Suprapubic skin (tissue), 4 donors: ENCODE measurements at regions not wholly inside any gene's neighbourhood (a gene's known extent, or its start where the extent isn't known, plus 50 kb on each side); places are given as distances from the start of the nearest gene placed in this dataset.

Experiments
- CTCF ChIP-seq, 2 donors: fragments of 200-600 bp in 1 of 2; fragments of 450-650 bp in 1 of 2; sonication (generic) in 1 of 2; IDR thresholded peaks; one replicate each; pipeline ENCODE4 v1.5.1; 2016 to 2019; ENCODE audit warnings: antibody characterized with exemption in 2 of 2, mild to moderate bottlenecking in 1 of 2, moderate library complexity in 1 of 2
- EP300 ChIP-seq: sonication (generic); formaldehyde crosslinking; IDR thresholded peaks from one replicate; pipeline ENCODE4 v1.6.1; 2017; ENCODE audit warnings: antibody characterized with exemption
- POLR2A ChIP-seq, 2 donors: fragments of 450-650 bp; IDR thresholded peaks; one replicate each; pipeline ENCODE4 v1.6.1; 2017; ENCODE audit warnings: antibody characterized with exemption in 2 of 2, mild to moderate bottlenecking in 2 of 2, moderate library complexity in 2 of 2
- POLR2AphosphoS5 ChIP-seq, 3 donors: sonication (generic); formaldehyde crosslinking; IDR thresholded peaks; one replicate each; pipeline ENCODE4 v1.6.1; 2017; ENCODE audit warnings: antibody characterized with exemption in 3 of 3

GRCh38 chr9:134217431-134218210, 53.3 kb upstream of the RNU6ATAC start:
- TF ChIP-seq POLR2A (IDR thresholded peaks at IDR 0.05) = no peak
- no peak for TF ChIP-seq CTCF (IDR thresholded peaks at IDR 0.05)
- no peak for TF ChIP-seq EP300
- TF ChIP-seq POLR2AphosphoS5 (IDR thresholded peaks at IDR 0.05) = no peak
